Fibroblast of lung (primary cell): ENCODE measurements at regions not wholly inside any gene's neighbourhood (a gene's known extent, or its start where the extent isn't known, plus 50 kb on each side); places are given as distances from the start of the nearest gene placed in this dataset.

Experiments used
- DNase-seq, 2 donors: peaks; one replicate each; pipeline versions ENCODE4 v3.0.0 to v3.0.0-alpha.2; 2010; ENCODE audit warnings: low read depth in 2 of 2
- H2AFZ ChIP-seq: 2 replicates; pipeline ENCODE4 v1.5.1; 2012; ENCODE audit warnings: low read length, control low read depth, inconsistent platforms
- H3K27ac ChIP-seq: 2 replicates; pipeline ENCODE4 v1.5.1; 2011; ENCODE audit warnings: low read length, control low read depth; ENCODE audit not compliant: insufficient read depth
- H3K27me3 ChIP-seq: 2 replicates; pipeline ENCODE4 v1.5.1; 2011; ENCODE audit warnings: mild to moderate bottlenecking, low read length; ENCODE audit not compliant: control insufficient read depth, insufficient read depth
- H3K36me3 ChIP-seq: 2 replicates; pipeline ENCODE4 v1.5.1; 2011; ENCODE audit warnings: low read length; ENCODE audit not compliant: control insufficient read depth, insufficient read depth
- H3K4me1 ChIP-seq: 2 replicates; pipeline ENCODE4 v1.5.1; 2011; ENCODE audit warnings: low read length; ENCODE audit not compliant: control insufficient read depth, insufficient read depth; ENCODE audit errors: extremely low read depth
- H3K4me2 ChIP-seq: 2 replicates; pipeline ENCODE4 v1.5.1; 2011; ENCODE audit warnings: low read length, control low read depth; ENCODE audit not compliant: insufficient read depth; ENCODE audit errors: extremely low read depth
- H3K4me3 ChIP-seq, 4 experiments: fragments of 200-600 bp in 1 of 4; sonication (generic) in 1 of 4; replicated peaks in 1 of 4; 2 replicates each; pipeline ENCODE4 v1.5.1; 2011 to 2016; ENCODE audit warnings: low read length in 4 of 4, low read depth in 3 of 4, mild to moderate bottlenecking in 3 of 4, control low read depth in 2 of 4, inconsistent platforms in 1 of 4, mixed read lengths in 1 of 4; ENCODE audit not compliant: insufficient read depth in 1 of 4; ENCODE audit errors: control extremely low read depth in 1 of 4
- H3K79me2 ChIP-seq: 2 replicates; pipeline ENCODE4 v1.5.1; 2012; ENCODE audit warnings: mild to moderate bottlenecking, low read length, inconsistent platforms; ENCODE audit not compliant: control insufficient read depth, insufficient read depth
- H3K9ac ChIP-seq: 2 replicates; pipeline ENCODE4 v1.5.1; 2011; ENCODE audit warnings: mild to moderate bottlenecking, low read length, control low read depth; ENCODE audit not compliant: insufficient read depth
- H3K9me3 ChIP-seq: 2 replicates; pipeline ENCODE4 v1.5.1; 2012; ENCODE audit warnings: low read depth, low read length; ENCODE audit not compliant: control insufficient read depth, insufficient read depth
- H4K20me1 ChIP-seq: 2 replicates; pipeline ENCODE4 v1.5.1; 2011; ENCODE audit warnings: low read length; ENCODE audit not compliant: control insufficient read depth, insufficient read depth; ENCODE audit errors: extremely low read depth
- EZH2 ChIP-seq: IDR thresholded peaks from 2 replicates; pipeline ENCODE4 v1.5.1; 2012; ENCODE audit warnings: low read length, control low read depth, mild to moderate bottlenecking; ENCODE audit errors: missing control alignments
- TF ChIP-seq, protein P1 (sequence below), 2 donors: IDR thresholded peaks in 1 of 2; conservative IDR thresholded peaks in 1 of 2; 1 replicate in 1 of 2; 2 replicates in 1 of 2; pipeline ENCODE4 v1.5.1; 2011 to 2012; ENCODE audit warnings: low read length in 2 of 2, control low read depth in 1 of 2, inconsistent platforms in 1 of 2, low read depth in 1 of 2, mild to moderate bottlenecking in 1 of 2

DNA sequence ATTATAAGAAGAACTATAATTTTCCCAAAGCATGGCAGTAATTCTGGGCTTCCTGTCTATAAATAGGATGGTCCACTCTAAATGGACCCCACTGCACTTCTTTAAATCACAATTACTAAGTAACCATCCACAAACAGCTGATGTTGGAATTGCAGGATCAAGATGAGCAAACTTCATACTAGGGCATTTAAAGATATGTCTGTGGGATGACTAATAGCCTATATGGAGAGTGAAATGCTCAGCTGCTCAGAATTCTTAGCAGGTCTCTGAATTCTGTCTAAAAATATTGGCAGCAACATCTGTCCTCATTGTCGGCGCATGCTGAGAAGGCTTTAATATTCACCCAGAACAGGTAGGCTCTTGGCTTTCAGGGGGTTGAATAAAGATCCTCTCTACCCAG lies 140.4 kb downstream of the SATB1 start:
- TF ChIP-seq EZH2 = no peak
- TF ChIP-seq, protein P1, sequence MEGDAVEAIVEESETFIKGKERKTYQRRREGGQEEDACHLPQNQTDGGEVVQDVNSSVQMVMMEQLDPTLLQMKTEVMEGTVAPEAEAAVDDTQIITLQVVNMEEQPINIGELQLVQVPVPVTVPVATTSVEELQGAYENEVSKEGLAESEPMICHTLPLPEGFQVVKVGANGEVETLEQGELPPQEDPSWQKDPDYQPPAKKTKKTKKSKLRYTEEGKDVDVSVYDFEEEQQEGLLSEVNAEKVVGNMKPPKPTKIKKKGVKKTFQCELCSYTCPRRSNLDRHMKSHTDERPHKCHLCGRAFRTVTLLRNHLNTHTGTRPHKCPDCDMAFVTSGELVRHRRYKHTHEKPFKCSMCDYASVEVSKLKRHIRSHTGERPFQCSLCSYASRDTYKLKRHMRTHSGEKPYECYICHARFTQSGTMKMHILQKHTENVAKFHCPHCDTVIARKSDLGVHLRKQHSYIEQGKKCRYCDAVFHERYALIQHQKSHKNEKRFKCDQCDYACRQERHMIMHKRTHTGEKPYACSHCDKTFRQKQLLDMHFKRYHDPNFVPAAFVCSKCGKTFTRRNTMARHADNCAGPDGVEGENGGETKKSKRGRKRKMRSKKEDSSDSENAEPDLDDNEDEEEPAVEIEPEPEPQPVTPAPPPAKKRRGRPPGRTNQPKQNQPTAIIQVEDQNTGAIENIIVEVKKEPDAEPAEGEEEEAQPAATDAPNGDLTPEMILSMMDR (conservative IDR thresholded peaks at IDR 0.05 in 1 of 2, IDR thresholded peaks at IDR 0.05 in 1 of 2; ENCODE audit: low read depth in 1 of 2, low read length in 2 of 2) = no peak
- H3K4me1 ChIP-seq = no peaks in the 10 kb centered on the region
- no peak overlapping the region for H3K9ac ChIP-seq
- no peak overlapping the region for H3K4me3 ChIP-seq
- no peak overlapping the region for H2AFZ ChIP-seq
- H3K27ac ChIP-seq = no peak overlapping the region
- no peak overlapping the region for H3K4me2 ChIP-seq
- no peak for DNase-seq
- H3K79me2 ChIP-seq = no peaks in the 10 kb centered on the region
- no peaks in the 10 kb centered on the region for H4K20me1 ChIP-seq
- no peaks in the 10 kb centered on the region for H3K36me3 ChIP-seq
- H3K27me3 ChIP-seq = no peaks in the 10 kb centered on the region
- no peaks in the 10 kb centered on the region for H3K9me3 ChIP-seq

DNA sequence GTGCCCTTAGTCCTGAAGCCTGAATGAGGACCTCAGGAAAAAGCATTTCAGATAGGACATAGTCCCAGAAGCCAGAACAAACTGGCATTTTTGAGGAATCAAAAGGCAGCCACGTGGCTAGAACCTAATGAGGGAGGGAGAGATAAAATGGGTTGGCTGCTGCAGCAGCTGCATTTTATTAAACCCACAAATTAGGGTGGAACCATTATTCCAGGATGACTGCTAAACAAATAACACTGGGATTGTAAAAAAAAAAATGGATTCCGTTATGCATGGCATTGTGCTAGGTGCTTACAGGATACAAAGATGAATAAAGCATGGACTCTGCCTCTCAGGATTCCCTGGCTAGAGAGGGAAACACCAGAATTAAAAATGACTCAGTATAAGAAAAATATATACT lies 141.5 kb downstream of the SATB1 start:
- H3K9me3 ChIP-seq = no peaks in the 10 kb centered on the region
- no peaks in the 10 kb centered on the region for H4K20me1 ChIP-seq
- DNase-seq = peak in 1 of 2 donors; percentile 14

DNA sequence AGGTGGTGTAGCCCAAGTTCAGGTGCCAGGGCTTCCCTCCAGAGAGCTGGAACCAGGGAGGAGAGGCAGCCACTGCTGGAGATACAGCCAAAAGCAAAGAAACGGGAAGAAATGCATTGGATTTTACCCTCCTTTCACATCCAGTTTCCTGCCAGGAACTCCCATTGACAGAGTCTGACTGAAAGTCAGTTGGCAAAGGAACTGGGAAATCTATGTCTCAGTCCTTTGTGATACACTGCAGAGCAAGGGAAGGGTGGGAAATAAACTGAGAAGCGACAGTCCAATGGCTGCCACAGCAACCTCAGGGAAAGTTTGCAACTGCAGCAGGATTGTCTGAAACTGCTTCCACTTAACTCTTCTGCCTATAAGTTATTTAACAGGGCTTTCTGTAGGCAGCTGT lies 142.6 kb downstream of the SATB1 start:
- TF ChIP-seq, protein P1 (conservative IDR thresholded peaks at IDR 0.05 in 1 of 2, IDR thresholded peaks at IDR 0.05 in 1 of 2; ENCODE audit: low read depth in 1 of 2, low read length in 2 of 2) = no peak

More for the DNA sequence above, 141.5 kb downstream of the SATB1 start:
- Histone ChIP-seq H3K27ac (no peak overlapping the region), H3K36me3 (no peaks in the 10 kb centered on the region), H2AFZ (no peak overlapping the region), H3K79me2 (no peaks in the 10 kb centered on the region), H3K4me3 (no peak overlapping the region), H3K9ac (no peak overlapping the region), H3K4me1 (no peaks in the 10 kb centered on the region), H3K4me2 (no peak overlapping the region), H3K27me3 (no peaks in the 10 kb centered on the region)
- TF ChIP-seq, protein P1 (conservative IDR thresholded peaks at IDR 0.05 in 1 of 2, IDR thresholded peaks at IDR 0.05 in 1 of 2; ENCODE audit: low read depth in 1 of 2, low read length in 2 of 2) = no peak
- TF ChIP-seq EZH2 = no peak

More for the DNA sequence above, 142.6 kb downstream of the SATB1 start:
- Histone ChIP-seq H3K36me3 (no peaks in the 10 kb centered on the region), H2AFZ (no peak overlapping the region), H3K27me3 (no peaks in the 10 kb centered on the region), H3K27ac (no peak overlapping the region), H3K4me2 (no peak overlapping the region), H3K9ac (no peak overlapping the region), H3K4me3 (no peak overlapping the region), H3K79me2 (no peaks in the 10 kb centered on the region), H3K9me3 (no peaks in the 10 kb centered on the region), H3K4me1 (no peaks in the 10 kb centered on the region), H4K20me1 (no peaks in the 10 kb centered on the region)
- no peak for DNase-seq
